HEK293 (cell line): ENCODE measurements at regions not wholly inside any gene's neighbourhood (a gene's known extent, or its start where the extent isn't known, plus 50 kb on each side); places are given as distances from the start of the nearest gene placed in this dataset.

Experiments used
- CTCF ChIA-PET: fragments of 350-600 bp; formaldehyde crosslinking; extraction: SDS; loops from one replicate; lab custom pipeline; 2021; ENCODE audit warnings: antibody characterized with exemption; lab: Yijun Ruan, JAX
- POLR2A ChIA-PET: fragments of 300-600 bp; formaldehyde crosslinking; extraction: SDS; loops from one replicate; lab custom pipeline; 2020; ENCODE audit warnings: antibody characterized with exemption, inconsistent platforms; lab: Yijun Ruan, JAX
- H3K27ac ChIP-seq: fragments of 200-500 bp; sonication (Bioruptor generic); 2 replicates; pipeline ENCODE4 v1.5.1; 2014; ENCODE audit warnings: low read depth, low read length, control low read depth, inconsistent platforms; ENCODE audit errors: extremely low read depth
- H3K36me3 ChIP-seq, 2 experiments: fragments of 200-500 bp in 1 of 2; sonication (Bioruptor generic) in 1 of 2; 1 replicate in 1 of 2; 2 replicates in 1 of 2; pipeline ENCODE4 v1.5.1; 2014 to 2017; ENCODE audit warnings: inconsistent platforms in 2 of 2, low read length in 2 of 2; ENCODE audit not compliant: control insufficient read depth in 2 of 2, insufficient read depth in 1 of 2
- H3K4me1 ChIP-seq: fragments of 200-500 bp; sonication (Bioruptor generic); 2 replicates; pipeline ENCODE4 v1.5.1; 2014; ENCODE audit warnings: mild to moderate bottlenecking, low read length, inconsistent platforms; ENCODE audit not compliant: control insufficient read depth, insufficient read depth
- H3K4me3 ChIP-seq: 2 replicates; pipeline ENCODE4 v1.5.1; 2011; ENCODE audit warnings: low read depth, mild to moderate bottlenecking, control low read depth, low read length, moderate library complexity
- H3K9me3 ChIP-seq: fragments of 200-500 bp; sonication (Bioruptor generic); 2 replicates; pipeline ENCODE4 v1.5.1; 2014; ENCODE audit warnings: low read depth, low read length, inconsistent platforms; ENCODE audit not compliant: control insufficient read depth, insufficient read depth
- BCL11A ChIP-seq: fragments of 450-650 bp; formaldehyde crosslinking; IDR thresholded peaks from 2 replicates; pipeline ENCODE4 v1.5.1; 2016; ENCODE audit warnings: low read depth, missing biosample characterization, missing genetic modification characterization
- BCL11B ChIP-seq: fragments of 450-650 bp; formaldehyde crosslinking; IDR thresholded peaks from 2 replicates; pipeline ENCODE4 v1.5.1; 2016; ENCODE audit warnings: low read depth, missing biosample characterization, missing genetic modification characterization
- HOXD13 ChIP-seq: sonication (generic); formaldehyde crosslinking; IDR thresholded peaks from 2 replicates; pipeline ENCODE4 v1.8.0; 2022; ENCODE audit warnings: missing genetic modification reagents, borderline replicate concordance
- INSM2 ChIP-seq: fragments of 450-650 bp; formaldehyde crosslinking; IDR thresholded peaks from 2 replicates; pipeline ENCODE4 v1.5.1; 2016; ENCODE audit warnings: missing biosample characterization, missing genetic modification characterization
- KLF17 ChIP-seq: fragments of 450-650 bp; formaldehyde crosslinking; IDR thresholded peaks from 2 replicates; pipeline ENCODE4 v1.5.1; 2016; ENCODE audit warnings: missing biosample characterization, missing genetic modification characterization
- OSR2 ChIP-seq: fragments of 450-650 bp; formaldehyde crosslinking; IDR thresholded peaks from 2 replicates; pipeline ENCODE4 v1.5.1; 2016; ENCODE audit warnings: missing biosample characterization, missing genetic modification characterization
- RBAK ChIP-seq: fragments of 450-650 bp; formaldehyde crosslinking; IDR thresholded peaks from 2 replicates; pipeline ENCODE4 v1.5.1; 2016; ENCODE audit warnings: missing biosample characterization, missing genetic modification characterization
- SALL2 ChIP-seq: fragments of 450-650 bp; formaldehyde crosslinking; IDR thresholded peaks from 2 replicates; pipeline ENCODE4 v1.5.0; 2017; ENCODE audit warnings: missing biosample characterization, mild to moderate bottlenecking, missing genetic modification characterization, borderline replicate concordance
- SCRT2 ChIP-seq: fragments of 450-650 bp; formaldehyde crosslinking; IDR thresholded peaks from 2 replicates; pipeline ENCODE4 v1.5.1; 2016; ENCODE audit warnings: missing biosample characterization, missing genetic modification characterization
- YY1 ChIP-seq: fragments of 450-650 bp; formaldehyde crosslinking; IDR thresholded peaks from 2 replicates; pipeline ENCODE4 v1.5.1; 2018; ENCODE audit warnings: missing biosample characterization, missing genetic modification characterization
- ZBTB17 ChIP-seq: fragments of 450-650 bp; formaldehyde crosslinking; IDR thresholded peaks from 2 replicates; pipeline ENCODE4 v1.5.1; 2016; ENCODE audit warnings: missing biosample characterization, missing genetic modification characterization
- ZNF112 ChIP-seq: fragments of 450-650 bp; formaldehyde crosslinking; IDR thresholded peaks from 2 replicates; pipeline ENCODE4 v1.5.0; 2017; ENCODE audit warnings: missing biosample characterization, missing genetic modification characterization
- ZNF121 ChIP-seq: fragments of 450-650 bp; formaldehyde crosslinking; IDR thresholded peaks from 2 replicates; pipeline ENCODE4 v1.5.1; 2016; ENCODE audit warnings: missing biosample characterization, missing genetic modification characterization
- ZNF133 ChIP-seq: fragments of 450-650 bp; formaldehyde crosslinking; IDR thresholded peaks from 2 replicates; pipeline ENCODE4 v1.5.1; 2016; ENCODE audit warnings: missing biosample characterization, missing genetic modification characterization
- ZNF16 ChIP-seq: fragments of 450-650 bp; formaldehyde crosslinking; IDR thresholded peaks from 2 replicates; pipeline ENCODE4 v1.5.1; 2016; ENCODE audit warnings: low read depth, missing biosample characterization, missing genetic modification characterization
- ZNF19 ChIP-seq: fragments of 450-650 bp; formaldehyde crosslinking; IDR thresholded peaks from 2 replicates; pipeline ENCODE4; 2016; ENCODE audit warnings: missing biosample characterization, missing genetic modification characterization, low read depth
- ZNF202 ChIP-seq: fragments of 450-650 bp; formaldehyde crosslinking; IDR thresholded peaks from 2 replicates; pipeline ENCODE4 v1.5.1; 2016; ENCODE audit warnings: missing biosample characterization, missing genetic modification characterization, borderline replicate concordance
- ZNF354C ChIP-seq: fragments of 450-650 bp; formaldehyde crosslinking; IDR thresholded peaks from 2 replicates; pipeline ENCODE4 v1.5.1; 2016; ENCODE audit warnings: missing biosample characterization, missing genetic modification characterization, low read depth, borderline replicate concordance
- ZNF423 ChIP-seq: fragments of 450-650 bp; formaldehyde crosslinking; IDR thresholded peaks from 2 replicates; pipeline ENCODE4 v1.5.1; 2016; ENCODE audit warnings: missing biosample characterization, missing genetic modification characterization
- ZNF544 ChIP-seq: fragments of 450-650 bp; formaldehyde crosslinking; IDR thresholded peaks from 2 replicates; pipeline ENCODE4 v1.5.0; 2017; ENCODE audit warnings: missing biosample characterization, missing genetic modification characterization
- ZNF548 ChIP-seq: fragments of 450-650 bp; formaldehyde crosslinking; IDR thresholded peaks from 2 replicates; pipeline ENCODE4 v1.5.1; 2016; ENCODE audit warnings: missing biosample characterization, missing genetic modification characterization
- ZNF555 ChIP-seq: fragments of 450-650 bp; formaldehyde crosslinking; conservative IDR thresholded peaks from 2 replicates; pipeline ENCODE4 v1.5.1; 2017; ENCODE audit warnings: missing biosample characterization, mild to moderate bottlenecking, missing genetic modification characterization, inconsistent platforms
- ZNF600 ChIP-seq: fragments of 450-650 bp; formaldehyde crosslinking; IDR thresholded peaks from 2 replicates; pipeline ENCODE4 v1.5.1; 2016; ENCODE audit warnings: missing biosample characterization, missing genetic modification characterization
- ZNF626 ChIP-seq: fragments of 450-650 bp; sonication (Bioruptor Pico); formaldehyde crosslinking; IDR thresholded peaks from 2 replicates; pipeline ENCODE4 v1.5.1; 2018; ENCODE audit warnings: missing biosample characterization, missing genetic modification characterization, inconsistent platforms
- ZNF677 ChIP-seq: fragments of 450-650 bp; IDR thresholded peaks from 2 replicates; pipeline ENCODE4 v1.5.0; 2018; ENCODE audit warnings: missing biosample characterization, mild to moderate bottlenecking, missing genetic modification characterization, moderate library complexity
- ZNF768 ChIP-seq: fragments of 450-650 bp; formaldehyde crosslinking; IDR thresholded peaks from 2 replicates; pipeline ENCODE4 v1.5.1; 2018; ENCODE audit warnings: missing biosample characterization, mild to moderate bottlenecking, missing genetic modification characterization
- ZNF776 ChIP-seq: fragments of 450-650 bp; formaldehyde crosslinking; IDR thresholded peaks from 2 replicates; pipeline ENCODE4 v1.5.0; 2017; ENCODE audit warnings: missing biosample characterization, missing genetic modification characterization, borderline replicate concordance
- ZNF785 ChIP-seq: fragments of 450-650 bp; formaldehyde crosslinking; IDR thresholded peaks from 2 replicates; pipeline ENCODE4 v1.5.1; 2016; ENCODE audit warnings: missing biosample characterization, missing genetic modification characterization
- ZNF830 ChIP-seq: fragments of 450-650 bp; IDR thresholded peaks from 2 replicates; pipeline ENCODE4 v1.5.0; 2018; ENCODE audit warnings: missing biosample characterization, missing genetic modification characterization, low read depth, mild to moderate bottlenecking, moderate library complexity
- ZNF837 ChIP-seq: fragments of 450-650 bp; formaldehyde crosslinking; IDR thresholded peaks from 2 replicates; pipeline ENCODE4 v1.5.1; 2016; ENCODE audit warnings: missing biosample characterization, missing genetic modification characterization
- ZNF843 ChIP-seq: fragments of 450-650 bp; formaldehyde crosslinking; IDR thresholded peaks from 2 replicates; pipeline ENCODE4 v1.5.1; 2016; ENCODE audit warnings: missing biosample characterization, missing genetic modification characterization
- ZSCAN16 ChIP-seq: fragments of 450-650 bp; formaldehyde crosslinking; IDR thresholded peaks from 2 replicates; pipeline ENCODE4 v1.5.1; 2016; ENCODE audit warnings: missing biosample characterization, missing genetic modification characterization
- ZSCAN30 ChIP-seq: fragments of 450-650 bp; IDR thresholded peaks from 2 replicates; pipeline ENCODE4 v1.5.1; 2018; ENCODE audit warnings: missing biosample characterization, mild to moderate bottlenecking, missing genetic modification characterization, moderate library complexity
- TF ChIP-seq, protein P1 (sequence below): fragments of 450-650 bp; formaldehyde crosslinking; IDR thresholded peaks from 2 replicates; pipeline ENCODE4 v1.5.1; 2016; ENCODE audit warnings: missing biosample characterization, missing genetic modification characterization, borderline replicate concordance

- Histone ChIP-seq H3K27ac (no peak overlapping the region), H3K4me3 (no peak overlapping the region), H3K9me3 (no peaks in the 10 kb centered on the region), H3K4me1 (no peaks in the 10 kb centered on the region), H3K36me3 (no peaks in the 10 kb centered on the region)
- POLR2A ChIA-PET: no interaction called here
- TF ChIP-seq ZNF600 (no peak), ZSCAN30 (no peak), ZNF133 (no peak), ZNF830 (no peak), HOXD13 (CRISPR knock-in tag) (no peak), ZNF121 (tag by site-specific recombination) (no peak), ZNF837 (no peak), ZNF16 (tag by site-specific recombination) (no peak), ZNF768 (tag by site-specific recombination) (no peak), ZNF19 (tag by site-specific recombination) (no peak), OSR2 (tag by site-specific recombination) (no peak), ZNF776 (tag by site-specific recombination) (no peak), ZNF548 (tag by site-specific recombination) (no peak), ZNF843 (tag by site-specific recombination) (no peak), ZNF555 (tag by site-specific recombination) (no peak), ZBTB17 (tag by site-specific recombination) (no peak), ZNF677 (no peak), ZNF112 (tag by site-specific recombination) (no peak), YY1 (tag by site-specific recombination) (no peak)
- TF ChIP-seq, protein P1, sequence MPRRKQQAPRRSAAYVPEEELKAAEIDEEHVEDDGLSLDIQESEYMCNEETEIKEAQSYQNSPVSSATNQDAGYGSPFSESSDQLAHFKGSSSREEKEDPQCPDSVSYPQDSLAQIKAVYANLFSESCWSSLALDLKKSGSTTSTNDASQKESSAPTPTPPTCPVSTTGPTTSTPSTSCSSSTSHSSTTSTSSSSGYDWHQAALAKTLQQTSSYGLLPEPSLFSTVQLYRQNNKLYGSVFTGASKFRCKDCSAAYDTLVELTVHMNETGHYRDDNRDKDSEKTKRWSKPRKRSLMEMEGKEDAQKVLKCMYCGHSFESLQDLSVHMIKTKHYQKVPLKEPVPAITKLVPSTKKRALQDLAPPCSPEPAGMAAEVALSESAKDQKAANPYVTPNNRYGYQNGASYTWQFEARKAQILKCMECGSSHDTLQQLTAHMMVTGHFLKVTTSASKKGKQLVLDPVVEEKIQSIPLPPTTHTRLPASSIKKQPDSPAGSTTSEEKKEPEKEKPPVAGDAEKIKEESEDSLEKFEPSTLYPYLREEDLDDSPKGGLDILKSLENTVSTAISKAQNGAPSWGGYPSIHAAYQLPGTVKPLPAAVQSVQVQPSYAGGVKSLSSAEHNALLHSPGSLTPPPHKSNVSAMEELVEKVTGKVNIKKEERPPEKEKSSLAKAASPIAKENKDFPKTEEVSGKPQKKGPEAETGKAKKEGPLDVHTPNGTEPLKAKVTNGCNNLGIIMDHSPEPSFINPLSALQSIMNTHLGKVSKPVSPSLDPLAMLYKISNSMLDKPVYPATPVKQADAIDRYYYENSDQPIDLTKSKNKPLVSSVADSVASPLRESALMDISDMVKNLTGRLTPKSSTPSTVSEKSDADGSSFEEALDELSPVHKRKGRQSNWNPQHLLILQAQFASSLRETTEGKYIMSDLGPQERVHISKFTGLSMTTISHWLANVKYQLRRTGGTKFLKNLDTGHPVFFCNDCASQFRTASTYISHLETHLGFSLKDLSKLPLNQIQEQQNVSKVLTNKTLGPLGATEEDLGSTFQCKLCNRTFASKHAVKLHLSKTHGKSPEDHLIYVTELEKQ: no peak
- CTCF ChIA-PET: interaction anchor here (0.6 kb wide), 1 partner anchor 1615 kb away, joined by 4 read pairs; no protein-coding TSS in a partner anchor
Observed at GRCh38 chr18:37872562-37872961, 307.0 kb upstream of the CELF4 start.

GRCh38 chr18:37871561-37871960 lies 306.0 kb upstream of the CELF4 start:
- POLR2A ChIA-PET: no interaction called here
- Histone ChIP-seq H3K36me3 (no peaks in the 10 kb centered on the region), H3K4me3 (no peak overlapping the region), H3K4me1 (no peaks in the 10 kb centered on the region), H3K27ac (no peak overlapping the region)
- TF ChIP-seq ZNF544 (no peak), INSM2 (no peak), BCL11A (tag by site-specific recombination) (no peak), SCRT2 (no peak), ZNF423 (tag by site-specific recombination) (no peak), SALL2 (no peak), ZNF626 (tag by site-specific recombination) (no peak), RBAK (tag by site-specific recombination) (no peak), ZSCAN16 (no peak), ZNF785 (no peak), ZNF354C (tag by site-specific recombination) (no peak), KLF17 (tag by site-specific recombination) (no peak), HOXD13 (CRISPR knock-in tag) (no peak), BCL11B (tag by site-specific recombination) (no peak), ZNF202 (tag by site-specific recombination) (no peak)
- TF ChIP-seq, all 188 proteins: peak for 0
- CTCF ChIA-PET: interaction anchor here (0.6 kb wide), 1 partner anchor 33 kb away, joined by 3 read pairs; no protein-coding TSS in a partner anchor
- no peaks in the 10 kb centered on the region for H3K9me3 ChIP-seq
